ENCODE measurements at regions not wholly inside any gene's neighbourhood (a gene's known extent, or its start where the extent isn't known, plus 50 kb on each side); places are given as distances from the start of the nearest gene placed in this dataset.

DNA sequence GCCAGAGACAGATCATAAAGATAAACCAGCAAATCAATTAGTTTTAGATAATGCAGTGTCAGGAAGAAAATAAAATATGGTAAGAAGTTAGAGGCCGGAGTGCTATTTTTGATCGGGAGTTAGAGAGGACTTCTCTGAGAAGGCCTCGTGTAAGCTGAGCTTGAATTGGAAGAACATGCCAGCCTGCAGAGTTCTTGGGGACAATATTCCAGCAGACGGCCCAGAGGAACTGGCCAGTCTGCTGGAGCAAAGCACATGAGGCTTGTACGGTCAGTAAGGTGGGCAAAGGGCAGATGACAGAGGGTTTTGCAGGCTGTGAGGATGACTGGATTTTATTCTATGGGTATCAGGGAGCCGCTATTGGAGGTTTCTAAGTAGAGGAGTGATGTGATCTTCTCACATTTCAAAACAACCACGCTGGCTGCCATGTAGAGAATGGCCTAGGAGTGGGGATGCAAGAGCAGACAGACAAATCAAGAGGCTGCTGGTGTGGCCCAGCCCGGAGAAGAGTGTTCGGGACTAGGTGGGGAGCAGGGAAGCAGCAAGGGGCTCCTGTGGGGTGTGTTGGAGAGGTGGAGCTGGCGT, 84.0 kb downstream of the HES1 start:
- no peak for DNase-seq

DNA sequence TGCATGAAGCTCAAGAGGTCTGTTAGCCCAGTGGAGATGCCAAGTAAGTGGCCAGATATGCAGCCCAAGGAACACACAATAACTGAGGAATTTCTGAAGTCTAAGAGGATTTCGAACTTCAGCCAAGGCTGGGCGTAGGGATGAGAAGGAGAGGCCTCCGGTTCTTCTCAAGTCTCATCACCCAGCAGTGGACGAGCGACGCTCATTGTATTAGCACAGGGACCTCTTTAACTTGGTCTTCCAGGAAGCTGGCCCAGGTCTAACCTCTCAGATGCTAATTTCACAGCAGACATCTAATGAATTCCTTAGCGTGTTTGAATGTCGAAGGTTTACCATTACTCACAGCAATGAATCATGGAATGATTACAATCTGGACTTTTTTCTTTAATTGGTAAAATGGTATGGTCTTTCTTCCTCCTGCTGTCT, 85.0 kb downstream of the HES1 start:
- DNase-seq: no peak

DNA sequence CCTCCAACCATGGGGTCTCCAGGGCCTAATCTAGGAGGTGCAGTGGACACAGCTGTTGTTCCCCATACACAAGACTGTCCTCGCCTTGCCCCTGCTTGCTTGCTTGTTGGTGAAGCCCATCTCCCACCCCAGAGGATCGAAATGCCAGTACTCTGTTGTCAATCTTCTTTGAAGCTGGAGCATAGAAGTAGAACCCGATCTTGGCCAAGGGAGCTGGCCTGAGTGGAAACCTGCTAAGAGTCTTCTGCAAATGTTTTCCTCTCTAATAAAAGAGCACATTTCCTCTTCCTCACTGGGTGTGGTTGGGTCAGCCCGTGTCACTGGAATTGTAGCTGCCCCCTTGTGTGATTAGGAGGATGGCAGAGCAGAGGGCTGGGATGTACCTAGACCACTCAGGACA, 85.4 kb downstream of the HES1 start:
- no peak for DNase-seq

DNA sequence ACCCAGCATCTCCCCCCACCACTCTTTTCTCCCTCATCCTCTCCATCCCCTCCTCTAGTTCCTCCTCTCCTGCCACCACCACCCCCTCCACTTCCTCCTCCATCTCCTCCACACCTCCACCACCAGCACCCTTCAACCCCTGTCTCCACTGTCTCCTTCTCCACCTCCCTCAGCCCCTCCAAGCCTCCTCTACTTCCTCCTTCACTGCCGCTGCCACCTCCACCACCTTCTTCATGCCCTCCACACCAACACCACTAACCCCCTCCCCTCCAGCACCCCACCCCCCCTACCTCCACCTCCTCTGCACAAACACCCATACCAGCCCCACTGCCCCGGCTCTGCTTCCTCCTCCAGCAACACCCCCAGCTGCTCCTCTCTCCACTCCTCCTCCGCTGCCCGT, 88.0 kb downstream of the HES1 start:
- DNase-seq: no peak

DNA sequence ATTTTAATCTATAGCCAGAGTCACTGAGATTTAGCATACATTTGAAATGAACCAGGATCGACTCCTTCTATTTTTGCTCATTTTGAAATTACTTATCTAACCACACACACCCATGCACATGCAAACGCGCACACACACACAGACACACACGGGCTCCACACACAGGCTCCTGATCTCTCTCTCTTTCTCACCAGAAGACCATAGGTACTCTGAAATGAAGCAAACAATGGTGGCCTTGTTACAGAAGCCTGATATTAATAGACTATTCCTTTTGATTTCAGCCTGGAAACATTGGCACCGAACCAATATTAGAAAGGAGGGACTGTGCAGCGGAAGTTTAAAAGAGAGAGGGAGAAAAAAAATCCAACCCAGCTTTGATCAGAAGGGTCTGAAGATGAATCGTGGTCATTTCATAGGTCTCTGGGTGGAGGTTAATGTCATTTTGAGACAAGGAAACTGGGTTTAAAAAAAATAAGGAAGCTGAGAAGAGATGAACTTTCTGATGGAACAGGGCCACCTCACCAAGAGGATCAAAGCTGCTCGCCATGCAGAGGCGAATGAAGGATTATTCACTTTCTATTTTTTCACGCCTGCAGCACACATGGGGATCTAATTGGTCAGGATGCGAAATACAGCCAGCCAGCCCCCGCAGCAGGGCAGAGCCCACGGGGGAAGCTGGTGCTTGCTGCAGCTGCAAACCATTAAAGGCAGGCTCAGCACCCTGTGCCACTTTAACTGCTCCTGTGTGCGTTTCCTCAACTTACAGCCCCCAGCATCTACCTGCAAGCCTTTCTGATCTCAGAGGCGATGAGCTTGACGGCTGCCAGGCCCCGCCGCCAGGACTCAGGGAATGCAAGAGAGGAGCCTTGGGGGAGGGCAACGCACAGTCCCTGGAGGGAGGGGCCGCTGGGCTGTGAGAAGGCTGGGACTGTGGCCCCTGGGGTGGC, 88.8 kb downstream of the HES1 start:
- no peak for DNase-seq

DNA sequence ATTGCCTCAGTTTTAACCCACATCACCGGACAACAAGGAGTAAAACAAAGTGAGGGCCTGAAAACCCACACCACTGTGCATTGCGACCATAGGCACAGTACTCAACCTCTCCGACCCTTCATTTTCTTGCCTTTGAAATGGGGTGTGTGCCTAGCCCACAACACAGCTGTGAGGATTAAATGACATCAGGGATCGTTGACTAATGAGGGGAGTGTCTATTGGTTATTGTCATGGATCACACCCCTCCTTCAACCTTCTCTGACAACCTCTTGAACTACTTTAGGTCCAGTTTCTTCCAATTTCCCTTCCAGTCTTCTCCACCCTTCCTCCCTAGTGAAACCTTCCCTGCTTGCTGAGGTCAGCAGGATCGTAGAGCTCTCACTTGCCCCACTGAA, 89.5 kb downstream of the HES1 start:
- DNase-seq: no peak

DNA sequence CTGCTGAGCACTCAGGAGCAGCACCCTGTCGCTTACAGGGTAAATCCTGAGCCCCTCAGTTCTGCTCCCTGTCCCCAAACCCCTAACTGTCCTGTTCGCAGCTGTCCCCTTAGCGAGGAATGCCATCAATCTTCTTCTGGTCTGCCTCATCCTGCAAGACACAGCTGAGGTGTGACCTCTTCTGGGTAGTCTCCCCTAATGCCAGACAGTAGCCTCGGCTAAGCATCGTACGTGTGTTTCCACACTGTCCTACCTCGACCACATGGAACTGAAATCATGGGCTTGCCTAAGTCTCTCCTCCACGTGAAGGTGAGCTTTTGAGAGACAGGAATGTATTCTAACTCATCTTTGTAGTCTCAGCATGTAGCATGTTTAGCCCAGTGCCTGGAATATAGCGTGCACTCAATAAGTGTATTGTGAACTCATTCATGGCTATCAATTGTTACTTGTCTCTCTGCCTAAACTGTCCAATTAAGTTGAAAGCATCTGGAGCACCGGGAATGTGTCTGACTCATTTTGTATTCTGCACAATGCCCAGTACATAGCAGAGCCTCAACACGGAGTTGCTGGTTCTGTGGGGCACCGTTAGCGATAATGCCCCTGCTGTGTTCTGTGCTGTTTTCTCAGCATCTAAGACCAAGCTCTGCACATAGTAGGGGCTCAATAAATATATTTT, 90.2 kb downstream of the HES1 start:
- no peak for DNase-seq

DNA sequence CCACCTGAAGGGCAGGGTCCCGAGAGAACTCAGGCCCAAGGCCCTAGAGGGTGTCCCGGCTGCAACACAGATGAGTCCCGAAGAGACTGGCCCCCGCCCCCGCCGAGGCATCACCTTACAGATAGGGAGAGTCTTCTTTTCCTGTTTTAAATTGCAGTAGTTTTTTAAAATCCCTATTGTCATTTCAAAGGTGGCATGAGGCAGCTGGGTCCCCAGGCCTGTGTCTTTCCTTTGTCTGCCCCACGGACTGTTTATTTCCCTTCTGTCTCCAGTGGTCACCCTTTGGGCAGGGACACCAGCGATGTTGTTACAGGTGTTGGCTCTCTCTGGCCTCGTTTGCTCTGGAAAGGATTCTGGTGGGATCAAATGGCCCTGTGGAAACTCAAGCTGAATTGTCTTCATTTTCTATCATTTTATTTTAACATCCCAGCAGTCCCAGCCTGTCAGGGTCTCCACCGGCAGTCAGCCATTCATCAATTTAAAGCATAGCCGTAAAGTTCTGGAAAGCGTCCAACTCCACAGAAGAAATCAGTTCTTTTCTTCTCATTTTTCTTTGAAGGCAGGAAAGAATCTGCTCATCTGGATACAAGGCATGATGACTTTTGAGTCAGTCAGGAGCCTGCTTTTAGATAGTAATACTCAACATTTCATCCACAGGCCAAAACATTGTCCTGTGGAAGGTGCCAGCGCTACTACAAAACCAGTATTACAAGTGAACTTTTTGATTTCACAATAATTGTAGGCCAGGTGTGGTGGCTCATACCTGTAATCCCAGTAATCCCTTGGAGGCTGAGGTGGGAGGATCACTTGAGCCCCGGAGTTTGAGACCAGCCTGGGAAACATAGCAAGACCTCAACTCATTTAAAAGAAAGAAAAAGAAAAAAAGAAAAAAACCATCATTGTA, 96.2 kb downstream of the HES1 start:
- no peak for DNase-seq

DNA sequence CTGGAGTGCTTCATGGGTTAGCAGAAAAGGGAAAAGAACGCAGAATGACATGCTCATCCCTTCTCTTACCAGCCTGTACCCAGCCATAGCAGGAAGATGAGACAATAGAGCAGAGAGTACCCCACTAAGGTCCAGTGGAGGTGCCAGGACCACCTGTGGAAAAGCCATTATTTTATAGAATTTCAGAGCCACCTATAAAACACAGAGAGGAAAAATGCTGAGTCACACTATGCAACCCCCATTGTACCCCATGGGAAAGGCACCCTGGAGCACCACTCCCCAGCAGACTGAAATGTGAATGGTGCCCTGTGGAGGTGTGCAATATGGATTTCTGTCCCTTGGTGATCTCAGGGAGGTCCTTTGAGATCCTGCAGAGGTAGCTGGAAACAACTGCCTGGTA, 97.2 kb downstream of the HES1 start:
- DNase-seq: no peak

DNA sequence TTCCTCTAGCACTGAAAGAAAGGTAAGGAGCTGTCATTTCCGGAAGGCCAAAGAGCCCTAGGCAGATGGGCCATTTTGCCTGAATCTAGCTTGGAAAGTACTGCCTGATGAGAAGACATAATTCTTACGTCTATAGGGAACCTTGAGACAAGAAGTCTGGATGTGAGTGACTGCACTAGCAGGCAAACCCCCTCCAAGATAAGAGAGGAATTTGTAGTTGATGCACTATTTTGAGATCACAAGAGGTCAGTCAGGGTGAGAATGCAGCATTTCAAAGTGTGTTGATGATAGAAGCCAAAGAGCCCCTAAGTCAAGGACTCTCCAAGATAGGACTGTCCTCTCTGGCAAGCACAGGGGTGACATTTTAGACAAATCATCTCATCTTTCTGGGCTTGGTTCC, 99.2 kb downstream of the HES1 start:
- no peak for DNase-seq

DNA sequence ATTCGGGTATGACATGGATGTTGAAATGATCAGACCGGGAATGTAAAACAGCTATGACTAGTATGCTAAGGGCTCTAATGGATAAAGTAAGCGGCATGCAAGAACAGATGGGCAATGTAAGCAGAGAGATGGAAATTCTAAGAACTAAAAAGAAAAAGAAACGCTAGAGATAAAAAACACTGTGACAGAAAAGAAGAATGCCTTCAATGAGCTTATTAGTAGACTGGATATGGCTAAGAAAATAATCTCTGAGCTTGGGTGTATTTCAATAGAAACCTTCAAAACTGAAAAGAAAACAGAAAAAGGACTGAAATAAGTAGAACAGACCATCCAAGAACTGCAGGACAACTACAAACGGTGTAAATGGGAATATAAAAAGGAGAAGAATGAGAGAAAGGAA, 101.2 kb downstream of the HES1 start:
- DNase-seq: no peak

DNA sequence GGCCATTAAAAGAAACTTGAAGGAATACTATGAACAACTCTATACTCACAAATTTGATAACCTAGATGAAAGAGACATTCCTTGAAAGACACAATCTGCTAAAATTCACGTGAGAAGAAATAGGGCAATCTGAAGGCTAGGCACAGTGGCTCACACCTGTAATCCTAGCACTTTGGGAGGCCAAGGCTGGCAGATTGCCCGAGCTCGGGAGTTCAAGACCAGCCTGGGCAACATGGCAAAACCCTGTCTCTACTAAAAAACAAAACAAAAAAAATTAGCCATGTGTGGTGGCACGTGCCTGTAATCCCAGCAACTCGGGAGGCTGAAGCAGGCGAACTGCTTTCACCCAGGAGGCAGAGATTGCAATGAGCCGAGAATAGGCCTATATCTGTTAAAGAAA, 104.8 kb downstream of the HES1 start:
- no peak for DNase-seq

DNA sequence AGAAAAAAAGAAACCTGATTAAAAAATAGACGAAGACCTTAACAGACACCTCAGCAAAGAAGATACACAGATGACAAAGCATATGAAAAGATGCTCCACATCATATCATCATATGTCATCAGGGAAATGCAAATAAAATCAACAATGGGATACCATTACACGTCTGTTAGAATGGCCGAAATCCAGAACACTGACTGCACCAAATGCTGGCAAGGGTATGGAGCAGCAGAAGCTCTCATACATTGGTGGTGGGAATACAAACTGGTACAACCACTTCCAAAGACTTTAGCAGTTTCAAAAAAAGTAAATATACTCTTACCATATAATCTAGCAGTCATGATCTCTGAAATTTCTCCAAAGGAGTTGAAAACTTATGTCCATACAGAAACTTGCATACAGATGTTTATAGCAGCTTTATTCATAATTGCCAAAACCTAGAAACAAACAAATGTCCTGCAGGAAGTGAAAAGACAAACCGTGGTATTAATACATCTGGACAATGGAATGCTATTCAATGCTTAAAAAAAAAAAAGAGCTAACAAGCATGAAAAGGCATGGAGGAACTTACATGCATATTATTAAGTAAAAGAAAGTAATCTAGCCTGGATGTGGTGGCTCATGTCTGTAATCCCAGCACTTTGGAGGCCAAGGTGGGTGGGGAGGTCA, 107.4 kb downstream of the HES1 start:
- no peak for DNase-seq

DNA sequence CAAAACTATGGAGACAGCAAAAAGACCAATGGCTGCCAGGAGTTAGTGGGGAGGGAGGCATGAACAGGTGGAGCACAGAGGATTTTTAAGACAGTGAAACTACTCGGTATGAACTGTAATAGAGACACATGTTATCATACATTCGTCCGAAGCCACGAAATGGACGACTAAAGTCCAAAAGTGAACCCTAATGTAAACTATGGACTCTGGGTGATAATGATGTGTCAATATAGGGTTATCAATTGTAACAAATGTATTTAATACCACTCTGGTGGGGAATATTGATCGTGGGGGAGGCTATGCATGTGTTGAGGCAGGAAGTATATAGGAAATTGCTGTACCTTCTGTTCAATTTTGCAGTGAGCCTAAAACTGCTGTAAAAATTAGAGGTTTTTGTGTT, 107.0 kb downstream of the CPN2 start:
- DNase-seq: no peak

DNA sequence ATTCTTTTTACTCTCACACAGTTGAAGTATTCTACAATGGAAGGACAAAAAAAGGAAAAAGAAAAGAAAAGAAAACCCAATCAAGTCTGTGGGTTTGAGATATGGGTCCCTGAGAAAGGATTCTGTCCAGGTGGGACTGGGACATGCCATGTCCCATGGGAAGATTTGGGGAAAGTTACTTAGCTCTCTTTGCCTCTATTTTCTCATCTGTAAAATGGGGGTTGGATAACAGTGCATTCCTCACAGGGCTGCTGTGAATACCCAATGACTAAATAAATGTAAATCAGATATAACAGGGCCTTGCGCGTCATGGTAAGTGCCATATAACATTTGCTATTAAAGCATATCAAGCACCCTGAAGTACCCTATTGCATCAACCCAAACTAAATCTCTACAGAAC, 105.7 kb downstream of the CPN2 start:
- DNase-seq: no peak

DNA sequence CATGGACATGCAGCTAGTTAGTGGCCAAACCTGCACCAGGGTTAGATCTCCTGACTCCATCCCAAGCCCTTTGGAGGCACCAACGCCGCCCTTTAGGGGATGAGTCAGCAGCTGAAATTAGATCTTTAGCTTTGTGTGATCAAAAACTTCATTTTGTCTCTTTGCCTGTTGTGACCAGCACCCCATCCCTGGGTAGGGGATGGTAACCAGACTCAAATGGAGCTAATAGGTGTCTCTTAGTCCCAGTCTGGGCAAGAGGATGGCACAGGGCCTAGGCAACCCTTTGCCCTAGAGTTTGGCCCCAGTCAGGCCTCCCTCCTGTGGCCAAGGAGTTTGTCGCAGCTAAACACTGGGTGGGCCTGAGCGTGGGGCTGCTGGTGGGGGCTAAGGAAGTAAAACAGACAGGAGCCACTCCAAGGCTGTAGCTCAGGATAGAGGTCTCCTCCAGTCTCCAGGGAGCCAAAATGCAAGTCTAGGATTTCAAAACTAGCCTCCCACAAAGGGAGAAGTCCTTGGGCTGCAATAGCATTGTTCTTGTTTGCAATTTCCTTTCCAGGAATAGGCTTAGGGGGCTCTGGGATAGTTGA, 105.1 kb downstream of the CPN2 start:
- DNase-seq: no peak

DNA sequence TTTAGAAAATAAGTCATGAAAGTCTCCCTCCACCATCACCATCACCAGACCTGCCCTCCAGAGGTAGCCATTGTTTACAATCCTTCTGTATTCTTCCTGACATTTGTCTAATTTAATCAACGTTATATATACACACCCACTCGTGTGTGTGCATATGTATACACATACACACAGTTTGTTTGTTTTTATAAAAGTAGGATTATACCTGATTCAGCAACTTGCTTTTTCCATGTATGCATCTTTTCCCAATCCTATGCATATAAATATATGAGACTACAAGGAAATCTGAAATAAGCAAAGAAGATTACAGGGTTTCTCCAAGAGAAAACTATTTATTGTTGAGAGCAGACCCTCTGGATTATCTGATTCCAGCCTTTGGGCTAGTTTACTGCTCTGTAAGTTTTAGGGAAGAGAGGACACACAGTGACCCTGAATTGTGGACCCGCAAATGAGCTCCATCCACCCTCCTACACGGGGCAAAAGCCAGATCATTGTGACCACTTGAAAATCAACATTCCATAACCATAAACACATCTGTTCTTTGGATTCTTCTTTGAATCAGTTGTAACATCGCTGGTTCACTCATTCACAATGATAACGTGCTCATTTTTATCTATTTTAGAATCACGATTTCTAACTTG, 104.3 kb downstream of the CPN2 start:
- DNase-seq: no peak

DNA sequence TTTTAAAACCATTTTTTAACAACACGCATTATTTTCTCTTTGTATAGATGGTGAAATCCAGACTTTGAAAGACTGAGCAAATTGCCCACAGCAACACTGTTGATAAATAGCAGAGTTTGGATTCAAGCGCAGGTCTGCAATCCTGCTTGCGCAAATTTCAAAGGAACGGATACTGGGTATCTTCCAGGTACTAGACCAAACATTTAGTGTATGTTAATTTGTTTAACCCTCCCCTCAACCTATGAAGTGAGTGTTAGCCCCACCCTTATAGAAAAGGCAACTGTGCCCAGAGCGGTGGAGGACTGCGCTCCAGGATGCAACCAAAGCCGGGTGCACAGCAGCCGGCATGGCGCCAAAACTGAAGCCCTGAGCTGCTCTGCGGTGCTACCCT, 103.8 kb downstream of the CPN2 start:
- peak; percentile 50 for DNase-seq

DNA sequence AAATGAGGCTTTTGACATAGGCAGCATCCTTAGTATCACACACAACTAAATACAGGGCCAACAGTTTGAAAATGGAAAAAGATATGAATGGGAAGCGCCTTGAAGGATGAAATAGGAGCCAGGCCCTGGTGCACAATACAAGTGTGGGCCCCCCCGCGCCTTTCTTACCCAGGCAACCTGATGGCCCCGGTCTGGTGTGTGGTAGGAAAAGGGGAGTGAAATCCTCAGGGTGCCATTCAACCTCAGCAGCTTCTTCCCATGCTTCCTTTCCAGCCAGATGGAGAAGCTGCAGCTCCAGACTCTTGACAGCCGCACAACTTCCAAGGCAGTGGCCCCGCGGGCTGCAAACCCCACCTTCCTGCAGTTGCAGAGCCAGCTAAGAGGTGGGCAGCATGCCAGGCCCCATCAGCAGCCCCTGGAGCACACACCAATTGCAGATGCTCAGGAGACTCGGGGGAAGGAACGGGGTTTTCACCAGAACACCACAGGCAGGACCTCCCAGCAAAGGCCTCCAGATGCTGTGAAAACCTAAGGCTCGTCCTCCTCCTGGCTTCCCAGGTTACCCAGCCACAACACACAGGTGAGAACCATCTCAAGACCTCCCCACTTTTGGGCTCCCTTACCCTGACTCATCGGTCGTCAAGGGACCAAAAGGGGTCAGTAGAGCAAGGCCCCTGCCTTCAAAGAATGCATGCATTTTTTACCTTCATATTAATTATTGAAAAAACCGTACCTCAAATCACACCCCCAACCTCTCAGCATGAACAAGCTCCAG, 101.6 kb downstream of the CPN2 start:
- DNase-seq: no peak

DNA sequence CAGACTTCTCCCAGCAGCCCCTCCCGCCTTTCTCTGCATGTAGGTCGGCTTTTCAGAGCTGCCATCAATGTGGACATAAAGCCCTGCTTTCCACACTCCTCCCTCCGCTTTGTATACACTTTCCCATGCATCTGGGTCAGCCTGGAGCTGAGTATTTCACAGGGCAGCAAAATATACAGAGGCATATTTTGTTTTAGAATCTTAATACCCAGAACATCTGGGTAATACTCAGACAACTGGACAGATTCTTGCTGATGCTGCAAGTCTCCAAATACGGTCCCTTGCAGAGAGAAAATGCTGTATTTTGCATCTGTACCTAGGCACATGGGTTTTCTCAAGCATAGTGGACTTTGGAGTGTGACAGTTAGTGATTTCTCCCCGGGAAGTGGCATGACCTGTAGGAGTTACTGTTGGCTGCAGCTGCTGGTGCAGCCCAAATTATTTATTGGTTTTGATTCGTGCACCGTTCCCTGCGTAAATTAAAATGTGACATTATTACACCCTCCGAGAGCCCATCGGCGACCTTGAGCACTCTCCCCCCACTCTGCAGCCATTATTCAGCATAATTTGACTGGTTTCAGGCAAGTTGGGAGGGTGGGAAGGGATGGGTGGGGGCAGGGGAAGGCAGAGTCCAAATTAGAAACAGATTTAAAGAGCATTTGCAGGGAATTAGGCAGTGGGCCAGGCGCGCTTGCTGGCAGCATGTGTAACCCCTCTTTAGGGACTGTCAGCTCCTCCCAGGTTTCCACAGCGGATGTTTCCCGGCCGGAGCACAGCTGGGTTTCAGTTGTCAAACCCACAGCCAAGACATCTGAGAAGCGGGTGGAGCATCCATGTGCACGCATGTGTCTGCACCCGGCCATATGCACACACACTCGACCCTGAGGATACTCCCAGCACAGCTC, 100.8 kb downstream of the CPN2 start:
- DNase-seq: no peak
